Astrocyte of the cerebellum (primary cell): ENCODE measurements at regions not wholly inside any gene's neighbourhood (a gene's known extent, or its start where the extent isn't known, plus 50 kb on each side); places are given as distances from the start of the nearest gene placed in this dataset.
"Not testable (repeated sequence)": the region's sequence is repeated elsewhere in the genome, so short reads cannot be mapped to it uniquely, and the experiment has no call there.

ENCODE experiments used
- DNase-seq: peaks from one replicate; pipeline ENCODE4 v3.0.0-alpha.2; 2011; ENCODE audit warnings: low read depth
- H3K4me3 ChIP-seq: 2 replicates; pipeline ENCODE4 v1.5.1; 2011; ENCODE audit warnings: mild to moderate bottlenecking, low read depth, low read length, moderate library complexity
- in situ Hi-C: cut with HindIII; loops from 2 replicates; pipeline ENCODE4 v1.10.0; 2017; ENCODE audit warnings: low sequenced_read_pairs
- TF ChIP-seq, protein P1 (sequence below): IDR thresholded peaks from 2 replicates; pipeline ENCODE4 v1.5.1; 2012; ENCODE audit warnings: low read length, low read depth, moderate library complexity, mild to moderate bottlenecking; ENCODE audit errors: missing control alignments

DNA sequence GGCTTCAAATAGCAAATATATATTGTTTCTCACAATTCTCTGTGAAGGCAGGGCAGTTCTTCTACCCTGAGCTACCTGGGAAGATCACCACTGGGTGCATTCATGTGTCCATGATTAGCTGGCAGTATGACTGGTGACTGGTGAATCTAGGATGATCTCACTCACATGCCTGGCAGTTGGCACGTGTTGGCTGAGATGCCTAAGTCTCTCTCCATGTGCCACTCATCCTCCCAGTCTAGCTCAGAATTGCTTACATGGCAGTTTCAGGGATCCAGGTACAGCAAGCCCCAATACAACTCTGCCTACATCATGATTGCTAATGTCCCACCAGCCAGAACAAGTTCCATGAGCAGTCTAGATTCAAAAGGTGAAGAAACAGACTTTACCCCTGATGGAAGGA, 346.8 kb upstream of the CNR1 start:
- no peak for DNase-seq
- in situ Hi-C loops, result no loop called here
- no peak overlapping the region for H3K4me3 ChIP-seq
- TF ChIP-seq, protein P1, sequence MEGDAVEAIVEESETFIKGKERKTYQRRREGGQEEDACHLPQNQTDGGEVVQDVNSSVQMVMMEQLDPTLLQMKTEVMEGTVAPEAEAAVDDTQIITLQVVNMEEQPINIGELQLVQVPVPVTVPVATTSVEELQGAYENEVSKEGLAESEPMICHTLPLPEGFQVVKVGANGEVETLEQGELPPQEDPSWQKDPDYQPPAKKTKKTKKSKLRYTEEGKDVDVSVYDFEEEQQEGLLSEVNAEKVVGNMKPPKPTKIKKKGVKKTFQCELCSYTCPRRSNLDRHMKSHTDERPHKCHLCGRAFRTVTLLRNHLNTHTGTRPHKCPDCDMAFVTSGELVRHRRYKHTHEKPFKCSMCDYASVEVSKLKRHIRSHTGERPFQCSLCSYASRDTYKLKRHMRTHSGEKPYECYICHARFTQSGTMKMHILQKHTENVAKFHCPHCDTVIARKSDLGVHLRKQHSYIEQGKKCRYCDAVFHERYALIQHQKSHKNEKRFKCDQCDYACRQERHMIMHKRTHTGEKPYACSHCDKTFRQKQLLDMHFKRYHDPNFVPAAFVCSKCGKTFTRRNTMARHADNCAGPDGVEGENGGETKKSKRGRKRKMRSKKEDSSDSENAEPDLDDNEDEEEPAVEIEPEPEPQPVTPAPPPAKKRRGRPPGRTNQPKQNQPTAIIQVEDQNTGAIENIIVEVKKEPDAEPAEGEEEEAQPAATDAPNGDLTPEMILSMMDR, result no peak

DNA sequence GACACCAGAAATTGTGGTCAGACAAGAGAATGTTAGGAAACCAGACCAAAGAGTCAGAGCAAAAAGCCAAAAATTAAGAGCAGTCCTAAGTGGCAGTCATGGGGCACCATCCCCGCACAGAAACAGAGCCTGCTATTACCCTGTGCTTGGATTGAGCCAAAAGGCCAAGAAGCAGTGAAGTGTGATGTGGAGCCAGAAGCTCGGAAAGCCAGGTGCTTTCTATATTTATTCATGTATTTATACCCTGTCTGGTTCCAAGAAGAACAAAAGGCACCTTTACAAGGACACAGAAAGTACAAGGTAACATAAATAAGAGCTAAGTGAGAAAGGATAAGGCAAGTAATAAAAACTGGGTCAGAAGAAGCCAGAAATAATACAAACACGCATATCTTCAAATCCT, 336.2 kb upstream of the CNR1 start:
- H3K4me3 ChIP-seq, result no peak overlapping the region
- TF ChIP-seq, protein P1, result no peak
- no peak for DNase-seq
- in situ Hi-C loops, result no loop called here

DNA sequence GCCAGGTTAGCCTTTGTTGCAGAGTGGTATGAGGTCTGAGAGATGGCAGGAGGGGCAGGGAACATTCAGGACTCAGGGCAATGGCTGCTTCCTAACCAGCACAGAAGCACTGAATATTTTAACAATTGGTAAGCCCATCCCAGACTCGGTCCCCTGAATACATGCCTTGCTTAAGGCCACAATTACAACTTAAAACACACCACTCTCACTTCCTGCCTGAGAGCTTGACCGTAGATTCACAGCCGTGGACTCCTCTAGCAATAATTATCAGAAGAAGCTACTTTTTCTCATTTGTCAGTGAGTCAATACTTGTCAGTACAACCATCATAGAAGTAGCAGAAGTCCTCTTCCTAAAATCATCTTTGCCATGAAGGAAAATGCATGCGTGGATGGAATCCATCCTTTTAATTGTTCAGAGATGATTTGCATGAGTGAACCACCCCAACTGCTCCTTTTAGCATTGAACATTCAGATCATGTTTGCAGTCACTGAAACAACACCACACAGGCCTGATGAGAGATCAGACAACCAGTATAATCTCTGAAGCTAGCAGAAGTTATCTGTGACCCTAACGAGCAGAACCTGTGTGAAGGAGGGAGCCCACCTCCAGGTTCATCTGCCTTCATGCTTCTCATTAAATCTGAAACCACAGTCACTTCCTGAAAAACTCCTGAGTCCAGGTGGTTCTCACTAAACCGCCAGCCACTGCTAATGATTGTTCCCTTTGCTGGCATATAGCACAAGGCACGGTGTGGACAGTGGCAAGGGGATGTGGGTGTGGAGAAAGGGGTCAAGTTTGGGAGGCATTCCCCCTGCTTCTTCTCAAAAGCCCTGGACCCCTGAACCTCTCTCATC, 333.9 kb upstream of the CNR1 start:
- in situ Hi-C loops, result no loop called here
- no peak for DNase-seq
- TF ChIP-seq, protein P1, result no peak
- H3K4me3 ChIP-seq, result no peak overlapping the region

DNA sequence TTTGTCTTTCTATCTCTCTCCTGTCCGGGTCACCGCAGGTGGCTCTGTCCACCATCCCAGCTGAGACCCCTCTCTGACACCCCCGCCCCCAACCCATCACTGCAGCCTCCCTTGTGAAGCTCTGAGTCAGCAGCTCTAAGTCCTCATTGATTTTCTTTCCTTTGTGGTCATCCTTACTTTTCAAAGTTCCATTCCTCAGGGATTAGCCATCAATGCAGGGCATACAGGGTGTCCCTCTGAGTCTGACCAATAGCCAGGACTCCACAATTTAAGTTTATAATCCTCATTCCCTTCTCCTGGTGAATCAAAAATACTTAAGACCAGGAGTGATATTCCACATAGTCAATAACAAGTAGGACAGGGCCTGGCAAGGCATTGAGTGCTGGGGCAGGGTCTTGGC, 333.3 kb upstream of the CNR1 start:
- TF ChIP-seq, protein P1, result no peak
- in situ Hi-C loops, result no loop called here
- H3K4me3 ChIP-seq, result no peak overlapping the region
- DNase-seq, result no peak

DNA sequence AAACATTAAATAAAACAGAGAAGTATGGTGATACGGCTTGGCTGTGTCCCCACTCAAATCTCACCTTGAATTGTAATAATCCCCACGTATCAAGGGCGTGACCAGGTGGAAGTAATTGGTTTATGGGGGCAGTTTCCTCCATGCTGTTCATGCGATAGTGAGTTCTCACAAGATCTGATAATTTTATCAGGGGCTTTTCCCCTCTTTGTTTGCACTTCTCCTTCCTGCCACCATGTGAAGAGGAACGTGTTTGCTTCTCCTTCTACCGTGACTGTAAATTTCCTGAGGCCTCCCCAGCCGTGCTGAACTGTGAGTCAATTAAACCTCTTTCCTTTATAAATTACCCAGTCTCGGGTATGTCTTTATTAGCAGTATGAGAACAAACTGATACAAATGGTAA, 331.3 kb upstream of the CNR1 start:
- DNase-seq, in situ Hi-C loops, H3K4me3 ChIP-seq: not testable (repeated sequence)

DNA sequence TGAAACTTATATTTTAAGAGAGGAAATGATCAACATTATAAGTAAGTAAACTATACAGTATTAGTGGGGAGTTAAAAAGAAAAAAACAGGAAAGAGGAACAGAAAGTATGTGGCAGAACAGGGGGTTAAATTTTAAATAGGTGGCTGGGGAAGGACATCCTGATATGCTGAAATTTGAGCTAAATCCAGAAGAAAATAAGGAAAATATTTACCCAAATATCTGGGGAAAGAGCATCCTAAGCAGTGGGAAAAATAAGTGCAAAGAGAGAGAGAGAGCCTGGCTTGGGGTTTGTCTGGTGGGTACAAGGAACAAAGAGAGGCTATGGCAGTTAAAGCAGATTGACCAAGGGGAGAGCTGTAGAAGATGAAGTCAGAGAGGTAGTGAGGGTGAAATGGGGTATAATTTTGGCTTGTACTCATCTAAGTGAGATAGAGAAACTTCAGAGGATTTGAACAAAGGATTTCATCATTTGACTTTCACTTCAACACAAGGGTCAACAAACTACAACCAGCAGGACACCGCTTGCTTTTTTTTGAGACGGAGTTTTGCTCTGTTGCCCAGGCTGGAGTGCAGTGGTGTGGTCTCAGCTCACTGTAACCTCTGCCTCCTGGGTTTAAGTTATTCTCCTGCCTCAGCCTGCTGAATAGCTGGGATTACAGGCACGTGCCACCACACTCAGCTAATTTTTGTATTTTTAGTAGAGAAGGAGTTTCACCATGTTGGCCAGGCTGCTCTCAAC, 328.4 kb upstream of the CNR1 start:
- H3K4me3 ChIP-seq, result no peak overlapping the region
- DNase-seq, result no peak
- in situ Hi-C loops, result no loop called here
- TF ChIP-seq, protein P1, result no peak

DNA sequence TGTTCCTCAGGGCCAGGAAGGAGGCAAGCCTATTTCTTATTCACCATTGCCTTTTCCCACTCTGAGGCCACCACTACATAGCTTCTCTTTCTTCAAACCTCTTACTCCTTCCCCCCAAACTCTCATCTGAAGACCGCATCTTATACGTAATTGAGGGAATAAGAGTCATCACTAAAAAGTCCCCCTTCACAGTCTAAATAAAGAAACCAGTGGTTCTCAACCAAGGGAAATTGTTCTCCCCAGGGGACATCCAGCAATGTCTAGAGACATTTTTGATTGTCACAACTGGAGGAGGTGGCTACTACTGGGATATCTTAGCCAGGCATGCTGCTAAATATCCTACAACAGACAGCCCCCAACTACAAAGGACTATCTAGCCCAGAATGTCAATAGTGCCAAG, 327.6 kb upstream of the CNR1 start:
- TF ChIP-seq, protein P1, result no peak
- DNase-seq, result no peak
- in situ Hi-C loops, result no loop called here
- no peak overlapping the region for H3K4me3 ChIP-seq
